PC-3 (cell line): ENCODE measurements at regions not wholly inside any gene's neighbourhood (a gene's known extent, or its start where the extent isn't known, plus 50 kb on each side); places are given as distances from the start of the nearest gene placed in this dataset.

Source experiments
- ATAC-seq: fragments of 200-7000 bp; cut with Tn5 transposase; 2 replicates; pipeline ENCODE4 v1.9.1; 2020; ENCODE audit warnings: mild to moderate bottlenecking, moderate library complexity
- BruUV-seq: library from RNA; stranded (reverse); fragments of 400-500 nt; replicated peaks from 2 replicates; lab custom pipeline; 2021; lab: Mats Ljungman, UMichigan
- CTCF ChIA-PET: fragments of 300-600 bp; sonication (Branson Sonifier 250); formaldehyde crosslinking; loops from one replicate; lab custom pipeline; 2022; ENCODE audit warnings: antibody characterized with exemption; lab: Charles Lee
- POLR2A ChIA-PET: fragments of 300-600 bp; sonication (Branson Sonifier 250); formaldehyde crosslinking; loops from one replicate; lab custom pipeline; 2022; ENCODE audit warnings: antibody characterized with exemption; ENCODE audit not compliant: unreplicated experiment; lab: Charles Lee
- DNase-seq: peaks from one replicate; pipeline ENCODE4 v3.0.0-alpha.2; 2015
- H2AFZ ChIP-seq: fragments of 300-600 bp; sonication (generic); 2 replicates; pipeline ENCODE4 v1.6.0; 2016; ENCODE audit warnings: antibody characterized with exemption, low read length
- H3F3A ChIP-seq: fragments of 300-600 bp; sonication (generic); one replicate; pipeline ENCODE4 v1.6.0; 2017; ENCODE audit warnings: antibody characterized with exemption, low read length, control low read depth, mild to moderate bottlenecking; ENCODE audit not compliant: unreplicated experiment
- H3K27ac ChIP-seq: fragments of 300-600 bp; sonication (generic); 2 replicates; pipeline ENCODE4 v1.5.1; 2016; ENCODE audit warnings: mild to moderate bottlenecking, low read length
- H3K27me3 ChIP-seq: fragments of 300-600 bp; sonication (generic); 2 replicates; pipeline ENCODE4 v1.6.1; 2016; ENCODE audit warnings: low read length, mixed read lengths
- H3K36me3 ChIP-seq: fragments of 300-600 bp; sonication (generic); 2 replicates; pipeline ENCODE4 v1.6.1; 2016; ENCODE audit warnings: low read depth, mixed run types, low read length, mixed read lengths
- H3K4me1 ChIP-seq: fragments of 300-600 bp; sonication (generic); 2 replicates; pipeline ENCODE4 v1.5.1; 2016; ENCODE audit warnings: low read length; ENCODE audit not compliant: insufficient read depth
- H3K4me2 ChIP-seq: fragments of 300-600 bp; sonication (generic); 2 replicates; pipeline ENCODE4 v1.6.0; 2016; ENCODE audit warnings: low read length
- H3K4me3 ChIP-seq: fragments of 300-600 bp; sonication (generic); 2 replicates; pipeline ENCODE4 v1.5.1; 2016; ENCODE audit warnings: mild to moderate bottlenecking, low read length, mixed read lengths
- H3K79me2 ChIP-seq: fragments of 300-600 bp; sonication (generic); 2 replicates; pipeline ENCODE4 v1.6.1; 2017; ENCODE audit warnings: low read length, mixed read lengths
- H3K9ac ChIP-seq: fragments of 300-600 bp; sonication (generic); 2 replicates; pipeline ENCODE4 v1.6.0; 2016; ENCODE audit warnings: mild to moderate bottlenecking, low read length
- H3K9me2 ChIP-seq: fragments of 300-600 bp; sonication (generic); replicated peaks from 2 replicates; pipeline ENCODE4 v1.6.1; 2016; ENCODE audit warnings: mixed run types, low read length, mixed read lengths
- H3K9me3 ChIP-seq: fragments of 300-600 bp; sonication (generic); 2 replicates; pipeline ENCODE4 v1.6.1; 2016; ENCODE audit warnings: low read length, mixed read lengths
- H4K20me1 ChIP-seq: fragments of 300-600 bp; sonication (generic); 2 replicates; pipeline ENCODE4 v1.6.1; 2016; ENCODE audit warnings: low read length, mixed read lengths
- EZH2 ChIP-seq: fragments of 300-600 bp; sonication (generic); IDR thresholded peaks from one replicate; pipeline ENCODE4 v1.6.1; 2017; ENCODE audit warnings: antibody characterized with exemption, mild to moderate bottlenecking, low read length; ENCODE audit not compliant: unreplicated experiment
- EZH2phosphoT487 ChIP-seq: fragments of 300-600 bp; sonication (generic); IDR thresholded peaks from 2 replicates; pipeline ENCODE4 v1.6.1; 2018; ENCODE audit warnings: mild to moderate bottlenecking, antibody characterized with exemption, low read length, borderline replicate concordance
- intact Hi-C: fragments of 100-400 bp; cut with micrococcal nuclease; formaldehyde crosslinking; loops from 2 replicates; pipeline ENCODE4 v1.9.0; 2023
- TF ChIP-seq, protein P1 (sequence below): fragments of 300-600 bp; sonication (generic); conservative IDR thresholded peaks from 2 replicates; pipeline ENCODE4 v1.5.1; 2017; ENCODE audit warnings: antibody characterized with exemption, low read depth, mild to moderate bottlenecking, low read length

GRCh38 chr3:13748276-13748879 is 131.5 kb downstream of the WNT7A start:
- no peaks in the 10 kb centered on the region for H3K79me2 ChIP-seq
- no peaks in the 10 kb centered on the region for H3K4me1 ChIP-seq
- H3K27me3 ChIP-seq: no peaks in the 10 kb centered on the region
- no peak for DNase-seq
- no peaks in the 10 kb centered on the region for H4K20me1 ChIP-seq
- ChIA-PET CTCF (no interaction called here), POLR2A (no interaction called here)
- H3K9ac ChIP-seq: no peak overlapping the region
- no peak overlapping the region for H2AFZ ChIP-seq
- H3F3A ChIP-seq: no peaks in the 10 kb centered on the region
- H3K9me2 ChIP-seq: no peaks in the 10 kb centered on the region
- TF ChIP-seq EZH2 (no peak), EZH2phosphoT487 (no peak)
- TF ChIP-seq, protein P1, sequence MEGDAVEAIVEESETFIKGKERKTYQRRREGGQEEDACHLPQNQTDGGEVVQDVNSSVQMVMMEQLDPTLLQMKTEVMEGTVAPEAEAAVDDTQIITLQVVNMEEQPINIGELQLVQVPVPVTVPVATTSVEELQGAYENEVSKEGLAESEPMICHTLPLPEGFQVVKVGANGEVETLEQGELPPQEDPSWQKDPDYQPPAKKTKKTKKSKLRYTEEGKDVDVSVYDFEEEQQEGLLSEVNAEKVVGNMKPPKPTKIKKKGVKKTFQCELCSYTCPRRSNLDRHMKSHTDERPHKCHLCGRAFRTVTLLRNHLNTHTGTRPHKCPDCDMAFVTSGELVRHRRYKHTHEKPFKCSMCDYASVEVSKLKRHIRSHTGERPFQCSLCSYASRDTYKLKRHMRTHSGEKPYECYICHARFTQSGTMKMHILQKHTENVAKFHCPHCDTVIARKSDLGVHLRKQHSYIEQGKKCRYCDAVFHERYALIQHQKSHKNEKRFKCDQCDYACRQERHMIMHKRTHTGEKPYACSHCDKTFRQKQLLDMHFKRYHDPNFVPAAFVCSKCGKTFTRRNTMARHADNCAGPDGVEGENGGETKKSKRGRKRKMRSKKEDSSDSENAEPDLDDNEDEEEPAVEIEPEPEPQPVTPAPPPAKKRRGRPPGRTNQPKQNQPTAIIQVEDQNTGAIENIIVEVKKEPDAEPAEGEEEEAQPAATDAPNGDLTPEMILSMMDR: no peak
- H3K9me3 ChIP-seq: no peaks in the 10 kb centered on the region
- no peak for ATAC-seq
- H3K36me3 ChIP-seq: no peaks in the 10 kb centered on the region
- intact Hi-C loops: no loop called here
- H3K4me3 ChIP-seq: no peak overlapping the region
- H3K4me2 ChIP-seq: no peak overlapping the region
- no TSS peak for BruUV-seq
- H3K27ac ChIP-seq: no peak overlapping the region

GRCh38 chr3:13747627-13748026 is 132.2 kb downstream of the WNT7A start:
- intact Hi-C loops: no loop called here
- no TSS peak for BruUV-seq

DNA sequence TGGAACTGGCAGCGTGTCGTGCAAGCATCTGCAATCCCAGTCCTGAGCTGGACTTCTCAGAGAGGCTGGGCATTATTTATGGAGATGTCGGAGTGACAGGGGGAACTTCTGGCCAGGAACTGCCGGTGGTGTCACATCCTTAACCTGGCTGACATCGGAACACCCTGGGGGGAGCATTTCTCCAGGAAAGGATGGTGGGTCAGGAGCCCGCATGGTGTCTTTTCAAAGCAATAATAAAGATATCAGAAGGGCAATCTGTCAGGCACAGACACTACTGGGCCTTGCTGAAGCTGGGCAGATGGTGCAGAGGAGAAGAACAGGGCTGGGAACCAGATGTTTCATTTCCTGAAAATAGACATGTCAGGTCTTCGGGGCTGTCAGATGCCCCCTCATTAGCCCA is 133.5 kb downstream of the WNT7A start:
- H4K20me1 ChIP-seq: no peaks in the 10 kb centered on the region
- H3K4me3 ChIP-seq: no peak overlapping the region
- no peaks in the 10 kb centered on the region for H3K4me1 ChIP-seq
- no peaks in the 10 kb centered on the region for H3K79me2 ChIP-seq
- H3F3A ChIP-seq: no peaks in the 10 kb centered on the region
- no peaks in the 10 kb centered on the region for H3K36me3 ChIP-seq
- no peak for TF ChIP-seq EZH2phosphoT487
- TF ChIP-seq EZH2: no peak
- TF ChIP-seq, protein P1: no peak
- H3K4me2 ChIP-seq: no peak overlapping the region
- DNase-seq (no peak), ATAC-seq (no peak)
- ChIA-PET POLR2A (interaction anchor here (0.6 kb wide), 1 partner anchor 1708 kb away, joined by 3 read pairs; no protein-coding TSS in a partner anchor), CTCF (no interaction called here)
- peaks cover 10% of the 10 kb centered on the region for H3K27me3 ChIP-seq
- intact Hi-C loops: no loop called here
- no peak overlapping the region for H3K9ac ChIP-seq
- H3K9me2 ChIP-seq: no peaks in the 10 kb centered on the region
- no peak overlapping the region for H2AFZ ChIP-seq
- BruUV-seq: no TSS peak
- no peak overlapping the region for H3K27ac ChIP-seq
- H3K9me3 ChIP-seq: no peaks in the 10 kb centered on the region

More at GRCh38 chr3:13747627-13748026, 132.2 kb downstream of the WNT7A start:
- no peak overlapping the region for H3K9ac ChIP-seq
- ATAC-seq: no peak
- no peak overlapping the region for H3K4me3 ChIP-seq
- H4K20me1 ChIP-seq: no peaks in the 10 kb centered on the region
- H3K36me3 ChIP-seq: no peaks in the 10 kb centered on the region
- H3K4me1 ChIP-seq: no peaks in the 10 kb centered on the region
- no peak overlapping the region for H2AFZ ChIP-seq
- no peaks in the 10 kb centered on the region for H3K27me3 ChIP-seq
- no peak overlapping the region for H3K4me2 ChIP-seq
- POLR2A ChIA-PET: no interaction called here
- H3K79me2 ChIP-seq: no peaks in the 10 kb centered on the region
- no peaks in the 10 kb centered on the region for H3F3A ChIP-seq
- no peak for TF ChIP-seq EZH2
- TF ChIP-seq, protein P1: no peak
- TF ChIP-seq EZH2phosphoT487: no peak
- no peaks in the 10 kb centered on the region for H3K9me3 ChIP-seq
- CTCF ChIA-PET: no interaction called here
- DNase-seq: no peak
- H3K9me2 ChIP-seq: no peaks in the 10 kb centered on the region
- H3K27ac ChIP-seq: no peak overlapping the region
